ENCODE measurements at regions not wholly inside any gene's neighbourhood (a gene's known extent, or its start where the extent isn't known, plus 50 kb on each side); places are given as distances from the start of the nearest gene placed in this dataset.

- no peak for DNase-seq (ENCODE audit: low spot score)
Measured at GRCh38 chr12:54711669-54712068, 63.5 kb upstream of the DCD start.

GRCh38 chr12:54708826-54709225, 60.7 kb upstream of the DCD start:
- DNase-seq (ENCODE audit: low spot score), result no peak

GRCh38 chr12:54704202-54704601, 56.0 kb upstream of the DCD start:
- no peak for DNase-seq (ENCODE audit: low spot score)

- DNase-seq (ENCODE audit: low spot score), result peak; percentile 31
Measured at GRCh38 chr12:54701940-54702592, 53.9 kb upstream of the DCD start.

- no peak for DNase-seq (ENCODE audit: low spot score)
Measured at GRCh38 chr12:54700849-54701248, 52.7 kb upstream of the DCD start.

GRCh38 chr12:54700301-54700700, 52.1 kb upstream of the DCD start:
- no peak for DNase-seq (ENCODE audit: low spot score)
